Astrocyte of the cerebellum (primary cell): ENCODE measurements at regions not wholly inside any gene's neighbourhood (a gene's known extent, or its start where the extent isn't known, plus 50 kb on each side); places are given as distances from the start of the nearest gene placed in this dataset.

ENCODE experiments used
- DNase-seq: peaks from one replicate; pipeline ENCODE4 v3.0.0-alpha.2; 2011; ENCODE audit warnings: low read depth
- H3K4me3 ChIP-seq: 2 replicates; pipeline ENCODE4 v1.5.1; 2011; ENCODE audit warnings: mild to moderate bottlenecking, low read depth, low read length, moderate library complexity
- CTCF ChIP-seq: IDR thresholded peaks from 2 replicates; pipeline ENCODE4 v1.5.1; 2012; ENCODE audit warnings: low read length, low read depth, moderate library complexity, mild to moderate bottlenecking; ENCODE audit errors: missing control alignments
- in situ Hi-C: cut with HindIII; loops from 2 replicates; pipeline ENCODE4 v1.10.0; 2017; ENCODE audit warnings: low sequenced_read_pairs

- in situ Hi-C loops = no loop called here
- no peak for DNase-seq
- TF ChIP-seq CTCF = no peak
- no peak overlapping the region for H3K4me3 ChIP-seq
Measured at GRCh38 chr7:135802697-135803096, 54.1 kb upstream of the FAM180A start.

GRCh38 chr7:135801877-135802276 lies 53.3 kb upstream of the FAM180A start:
- TF ChIP-seq CTCF = no peak
- in situ Hi-C loops = no loop called here
- no peak overlapping the region for H3K4me3 ChIP-seq
- DNase-seq = no peak

GRCh38 chr7:135801045-135801693 lies 52.6 kb upstream of the FAM180A start:
- TF ChIP-seq CTCF = peak; percentile 70
- in situ Hi-C loops = no loop called here
- no peak overlapping the region for H3K4me3 ChIP-seq
- DNase-seq = peak; percentile 60

- no peak for TF ChIP-seq CTCF
- no peak for DNase-seq
- in situ Hi-C loops = no loop called here
- H3K4me3 ChIP-seq = no peak overlapping the region
Measured at GRCh38 chr7:135800560-135800959, 51.9 kb upstream of the FAM180A start.

- TF ChIP-seq CTCF = no peak
Measured at GRCh38 chr7:135799881-135800280, 51.3 kb upstream of the FAM180A start.

More at GRCh38 chr7:135799881-135800280, 51.3 kb upstream of the FAM180A start:
- no peak overlapping the region for H3K4me3 ChIP-seq
- in situ Hi-C loops = no loop called here
- no peak for DNase-seq
